ENCODE measurements at regions not wholly inside any gene's neighbourhood (a gene's known extent, or its start where the extent isn't known, plus 50 kb on each side); places are given as distances from the start of the nearest gene placed in this dataset.

DNA sequence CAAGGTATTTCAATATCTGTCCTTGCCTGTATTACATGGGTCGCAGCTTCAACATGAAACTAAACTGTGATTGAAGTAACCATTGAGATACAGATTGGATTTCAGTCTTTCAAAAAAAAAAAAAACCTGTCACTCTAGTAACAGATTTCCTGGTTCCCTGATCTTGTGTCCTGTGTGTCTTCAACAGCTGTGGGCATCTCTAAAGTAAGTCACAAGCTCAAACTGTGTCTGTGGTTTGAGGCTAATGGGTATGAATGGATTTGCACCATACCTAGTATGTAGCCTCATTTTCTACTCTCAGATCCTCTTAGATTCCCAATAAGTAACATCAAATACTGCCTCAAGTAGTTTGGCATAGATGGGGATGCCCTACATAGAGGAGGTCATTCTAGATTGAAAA, 300.1 kb downstream of the COG6 start:
- peak overlapping the region; percentile 85 for H3K27ac Mint-ChIP-seq
- H3K36me3 Mint-ChIP-seq (ENCODE audit: low read depth): no peaks in the 10 kb centered on the region
- H3K4me1 Mint-ChIP-seq (ENCODE audit: low read depth): peaks cover 75% of the 10 kb centered on the region
- TF ChIP-seq, protein P1, sequence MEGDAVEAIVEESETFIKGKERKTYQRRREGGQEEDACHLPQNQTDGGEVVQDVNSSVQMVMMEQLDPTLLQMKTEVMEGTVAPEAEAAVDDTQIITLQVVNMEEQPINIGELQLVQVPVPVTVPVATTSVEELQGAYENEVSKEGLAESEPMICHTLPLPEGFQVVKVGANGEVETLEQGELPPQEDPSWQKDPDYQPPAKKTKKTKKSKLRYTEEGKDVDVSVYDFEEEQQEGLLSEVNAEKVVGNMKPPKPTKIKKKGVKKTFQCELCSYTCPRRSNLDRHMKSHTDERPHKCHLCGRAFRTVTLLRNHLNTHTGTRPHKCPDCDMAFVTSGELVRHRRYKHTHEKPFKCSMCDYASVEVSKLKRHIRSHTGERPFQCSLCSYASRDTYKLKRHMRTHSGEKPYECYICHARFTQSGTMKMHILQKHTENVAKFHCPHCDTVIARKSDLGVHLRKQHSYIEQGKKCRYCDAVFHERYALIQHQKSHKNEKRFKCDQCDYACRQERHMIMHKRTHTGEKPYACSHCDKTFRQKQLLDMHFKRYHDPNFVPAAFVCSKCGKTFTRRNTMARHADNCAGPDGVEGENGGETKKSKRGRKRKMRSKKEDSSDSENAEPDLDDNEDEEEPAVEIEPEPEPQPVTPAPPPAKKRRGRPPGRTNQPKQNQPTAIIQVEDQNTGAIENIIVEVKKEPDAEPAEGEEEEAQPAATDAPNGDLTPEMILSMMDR (IDR thresholded peaks at IDR 0.05): no peak
- Histone ChIP-seq H3K4me1 (ENCODE audit: insufficient read depth, low read length) (peaks cover 35% of the 10 kb centered on the region), H3K27ac (ENCODE audit: low read depth in 1 of 2, low read length in 2 of 2) (no peak overlapping the region), H3K4me3 (ENCODE audit: low read length) (no peak overlapping the region), H3K36me3 (ENCODE audit: insufficient read depth, low read length) (no peaks in the 10 kb centered on the region), H3K9me3 (ENCODE audit: control insufficient read depth in 1 of 2, insufficient read depth in 1 of 2, low read length in 2 of 2) (no peaks in the 10 kb centered on the region), H3K27me3 (ENCODE audit: control insufficient read depth in 1 of 2, insufficient read depth in 2 of 2, low read length in 2 of 2) (no peaks in the 10 kb centered on the region)
- CTCF ChIA-PET: interaction anchor here (6.9 kb wide), 1 partner anchor 13 kb away, joined by 30 read pairs; no protein-coding TSS in a partner anchor
- H3K4me3 Mint-ChIP-seq: peak overlapping the region; percentile 80
- POLR2A ChIA-PET: no interaction called here
- H3K27me3 Mint-ChIP-seq: no peaks in the 10 kb centered on the region
- no peak for DNase-seq
- intact Hi-C loops (cut with DNase I, micrococcal nuclease): no loop called here
- no peaks in the 10 kb centered on the region for H3K9me3 Mint-ChIP-seq
- ATAC-seq (ENCODE audit: poor library complexity): no peak

DNA sequence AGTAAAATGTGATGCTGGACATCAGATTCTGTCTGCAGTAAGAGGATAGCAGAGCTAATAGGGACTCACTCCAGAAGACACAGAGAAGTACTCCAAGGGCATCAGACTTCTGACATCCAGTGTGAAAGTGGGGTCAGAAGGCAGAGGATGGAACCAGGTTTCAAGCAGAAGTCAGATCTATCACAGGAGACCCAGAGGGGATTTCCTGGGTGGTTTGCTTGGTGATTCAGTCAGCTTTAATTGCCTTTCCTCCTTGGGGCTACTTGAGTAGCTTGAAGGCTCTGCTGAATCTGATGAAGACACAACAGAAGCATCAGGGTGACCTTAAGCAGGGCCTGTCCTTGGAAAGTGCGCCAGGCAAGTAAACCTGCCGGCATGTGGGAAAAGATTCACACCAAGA, 300.6 kb downstream of the COG6 start:
- peak in 5 of 14 experiments; percentile 7 to 54 (median 37) for DNase-seq
- peak overlapping the region; percentile 80 for H3K4me3 Mint-ChIP-seq
- Histone ChIP-seq H3K9me3 (ENCODE audit: control insufficient read depth in 1 of 2, insufficient read depth in 1 of 2, low read length in 2 of 2) (no peaks in the 10 kb centered on the region), H3K36me3 (ENCODE audit: insufficient read depth, low read length) (no peaks in the 10 kb centered on the region), H3K27ac (ENCODE audit: low read depth in 1 of 2, low read length in 2 of 2) (no peak overlapping the region), H3K4me3 (ENCODE audit: low read length) (no peak overlapping the region), H3K27me3 (ENCODE audit: control insufficient read depth in 1 of 2, insufficient read depth in 2 of 2, low read length in 2 of 2) (no peaks in the 10 kb centered on the region), H3K4me1 (ENCODE audit: insufficient read depth, low read length) (peaks cover 35% of the 10 kb centered on the region)
- CTCF ChIA-PET: interaction anchor here (6.9 kb wide), 1 partner anchor 13 kb away, joined by 30 read pairs; no protein-coding TSS in a partner anchor
- POLR2A ChIA-PET: no interaction called here
- peak overlapping the region; percentile 85 for H3K27ac Mint-ChIP-seq
- H3K36me3 Mint-ChIP-seq (ENCODE audit: low read depth): no peaks in the 10 kb centered on the region
- H3K4me1 Mint-ChIP-seq (ENCODE audit: low read depth): peaks cover 74% of the 10 kb centered on the region
- H3K9me3 Mint-ChIP-seq: no peaks in the 10 kb centered on the region
- TF ChIP-seq, protein P1 (IDR thresholded peaks at IDR 0.05): no peak
- H3K27me3 Mint-ChIP-seq: no peaks in the 10 kb centered on the region
- ATAC-seq (ENCODE audit: poor library complexity): no peak
- intact Hi-C loops (cut with DNase I, micrococcal nuclease): no loop called here

DNA sequence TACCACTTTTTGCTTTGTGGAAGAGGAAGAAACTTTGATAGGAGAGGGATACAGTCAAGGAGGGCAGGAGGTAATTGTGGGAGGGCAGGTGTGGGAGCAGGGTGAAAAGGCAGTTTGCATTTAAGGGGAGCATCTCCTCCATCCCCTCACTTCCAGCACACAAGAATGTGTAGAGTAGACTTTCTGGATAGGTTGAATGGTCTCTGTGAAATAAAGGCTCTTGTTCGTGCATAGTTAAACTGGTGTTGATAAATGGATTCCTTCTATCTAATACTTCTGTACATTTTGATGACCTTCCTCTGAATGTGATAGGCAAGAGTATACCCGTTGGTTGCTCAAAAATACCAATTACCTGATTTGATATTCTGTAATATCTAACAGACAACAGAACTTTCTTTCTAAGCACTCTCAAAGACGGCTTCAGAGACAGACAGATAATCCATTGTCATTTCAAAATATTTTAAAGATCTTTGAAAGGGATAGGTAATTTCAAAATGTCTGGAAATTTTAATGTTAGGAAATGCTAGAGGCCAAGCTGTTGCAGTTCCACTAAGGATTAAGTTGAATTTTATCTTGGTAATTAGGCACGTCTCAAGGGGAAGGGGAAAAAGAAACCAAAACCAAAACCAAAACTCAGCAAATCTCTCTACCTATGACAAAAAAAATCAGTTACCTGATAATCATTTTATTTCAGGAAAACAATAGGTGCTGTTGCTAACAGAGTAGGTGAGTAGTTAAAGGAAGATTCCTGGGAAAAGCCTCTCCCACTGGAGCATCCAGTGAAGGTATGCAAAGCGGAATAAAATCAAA, 302.6 kb downstream of the COG6 start:
- ChIA-PET CTCF (interaction anchor here (0.7 to 1.2 kb wide), 2 partner anchors 13 to 16 kb away, joined by 3 to 5 read pairs; no protein-coding TSS in a partner anchor), POLR2A (interaction anchor here (0.7 to 0.9 kb wide), 2 partner anchors 12 to 694 kb away, joined by 3 read pairs; no protein-coding TSS in a partner anchor)
- Mint-ChIP-seq H3K36me3 (ENCODE audit: low read depth) (no peaks in the 10 kb centered on the region), H3K27ac (peak overlapping the region; percentile 85), H3K4me3 (peak overlapping the region; percentile 82), H3K4me1 (ENCODE audit: low read depth) (peaks cover 53% of the 10 kb centered on the region), H3K9me3 (no peaks in the 10 kb centered on the region), H3K27me3 (no peaks in the 10 kb centered on the region)
- ATAC-seq (ENCODE audit: poor library complexity): peak; percentile 68
- Histone ChIP-seq H3K4me1 (ENCODE audit: insufficient read depth, low read length) (peaks cover 26% of the 10 kb centered on the region), H3K27me3 (ENCODE audit: control insufficient read depth in 1 of 2, insufficient read depth in 2 of 2, low read length in 2 of 2) (no peaks in the 10 kb centered on the region), H3K4me3 (ENCODE audit: low read length) (peak overlapping the region; percentile 53), H3K9me3 (ENCODE audit: control insufficient read depth in 1 of 2, insufficient read depth in 1 of 2, low read length in 2 of 2) (no peaks in the 10 kb centered on the region), H3K36me3 (ENCODE audit: insufficient read depth, low read length) (no peaks in the 10 kb centered on the region), H3K27ac (ENCODE audit: low read depth in 1 of 2, low read length in 2 of 2) (peak overlapping the region; percentile 32 to 35)
- TF ChIP-seq, protein P1 (IDR thresholded peaks at IDR 0.05): no peak
- intact Hi-C loops (cut with DNase I, micrococcal nuclease): no loop called here
- peak in 3 of 14 experiments; percentile 34 to 62 (median 47) for DNase-seq
